Iris pigment epithelial cell (primary cell): ENCODE measurements at regions not wholly inside any gene's neighbourhood (a gene's known extent, or its start where the extent isn't known, plus 50 kb on each side); places are given as distances from the start of the nearest gene placed in this dataset.
A peak's percentile ranks its signal among the peaks of the same experiment; 100 is the strongest.

Experiments used
- DNase-seq: peaks from one replicate; pipeline ENCODE4 v3.0.0-alpha.2; 2011; ENCODE audit warnings: low read depth

DNA sequence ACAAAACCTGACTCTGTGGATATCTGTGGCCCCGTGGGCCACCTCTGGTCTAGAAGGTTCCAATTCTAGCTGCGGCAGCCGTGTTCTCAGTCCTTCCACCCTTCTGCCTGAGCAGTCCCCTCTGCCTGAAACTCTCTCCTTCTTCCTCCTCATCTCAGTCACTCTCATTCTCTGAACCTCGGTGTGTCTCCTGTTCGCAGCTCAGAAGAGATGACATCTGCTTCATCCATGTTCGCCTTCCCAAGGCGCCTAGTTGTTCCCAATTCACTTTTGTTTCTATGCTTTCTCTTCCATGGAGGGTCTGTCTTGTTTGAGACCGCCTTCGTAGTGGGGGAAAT lies 95.5 kb downstream of the CEBPB start:
- no peak for DNase-seq

DNA sequence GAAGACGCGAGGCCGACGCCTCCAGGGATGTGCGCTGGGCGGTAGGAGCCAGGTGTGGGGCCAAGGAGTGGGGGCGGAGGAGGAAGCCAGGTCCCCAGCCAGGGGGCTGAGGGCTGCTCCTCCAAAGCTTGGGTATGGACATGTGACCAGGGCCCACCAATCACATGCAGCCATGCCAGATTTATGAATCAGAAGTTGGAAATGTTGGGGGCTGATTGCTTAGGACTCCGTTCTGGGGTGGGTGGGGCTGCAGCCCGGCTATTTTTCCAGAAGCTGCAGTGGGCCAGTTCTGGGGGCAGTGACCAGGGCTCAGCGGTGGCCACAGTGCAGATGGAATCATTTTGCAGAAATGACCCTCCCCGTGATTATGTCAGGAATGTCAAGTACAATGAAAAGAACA lies 96.0 kb downstream of the CEBPB start:
- DNase-seq: peak; percentile 87

DNA sequence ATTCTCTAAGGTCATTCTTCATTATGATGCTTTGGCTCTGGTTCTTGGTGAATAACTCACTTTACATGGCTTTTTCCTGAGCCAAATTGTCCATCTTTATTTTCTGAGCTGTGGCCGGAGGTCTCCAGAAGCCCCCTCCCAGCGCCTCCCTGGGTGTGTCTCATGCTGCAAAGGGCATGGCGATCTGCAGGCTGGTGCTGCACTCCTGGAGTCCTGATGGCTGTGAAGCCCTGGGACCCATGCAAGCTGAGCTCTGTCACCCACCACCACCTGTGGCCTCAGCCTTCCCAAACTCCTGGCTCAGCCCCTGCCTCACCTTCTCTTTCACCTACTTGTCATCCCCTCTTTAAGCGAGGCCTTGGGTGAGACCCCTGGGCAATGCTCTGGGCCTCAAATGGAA lies 96.9 kb downstream of the CEBPB start:
- DNase-seq: no peak

DNA sequence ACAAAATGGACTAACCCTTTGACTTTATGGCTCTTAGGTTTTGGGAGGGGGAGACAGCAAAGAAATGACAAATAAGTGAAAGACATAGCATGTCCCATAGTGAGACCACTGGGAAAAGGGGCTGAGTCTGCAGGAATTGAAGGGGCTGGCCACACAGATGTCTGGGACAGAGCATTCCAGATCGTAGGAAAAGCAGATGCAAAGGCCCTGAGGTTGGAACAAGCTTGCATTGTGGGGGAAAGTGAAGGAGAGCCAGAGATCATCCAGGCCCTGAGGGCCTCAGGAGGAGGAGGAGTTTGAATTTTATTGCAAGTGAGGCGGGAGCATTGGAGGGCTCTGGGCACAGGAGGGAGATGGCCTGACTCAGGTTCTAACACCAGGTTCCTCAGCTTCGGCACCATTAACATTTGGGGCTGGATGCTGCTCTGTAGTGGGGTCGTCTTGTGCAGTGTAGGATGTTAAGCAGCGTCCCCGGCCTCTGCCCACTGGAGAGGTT lies 97.5 kb downstream of the CEBPB start:
- DNase-seq: no peak

DNA sequence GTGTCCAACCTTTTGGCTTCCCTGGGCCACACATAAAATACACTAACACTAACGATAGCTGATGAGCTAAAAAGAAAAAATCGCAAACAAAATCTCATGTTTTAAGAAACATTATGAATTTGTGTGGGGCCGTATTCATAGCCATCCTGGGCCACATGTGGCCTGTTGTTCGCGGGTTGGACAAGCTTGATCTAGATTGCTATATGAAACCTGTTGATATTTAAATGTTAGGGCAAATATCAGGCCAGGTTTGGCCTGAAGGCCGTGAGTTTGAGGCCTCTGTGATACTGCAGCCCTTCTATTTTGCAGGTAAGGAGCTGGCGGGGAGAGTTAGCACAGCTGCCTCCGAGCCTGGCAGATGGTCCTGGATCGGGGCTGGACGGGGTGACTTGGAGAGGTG lies 99.0 kb downstream of the CEBPB start:
- no peak for DNase-seq

DNA sequence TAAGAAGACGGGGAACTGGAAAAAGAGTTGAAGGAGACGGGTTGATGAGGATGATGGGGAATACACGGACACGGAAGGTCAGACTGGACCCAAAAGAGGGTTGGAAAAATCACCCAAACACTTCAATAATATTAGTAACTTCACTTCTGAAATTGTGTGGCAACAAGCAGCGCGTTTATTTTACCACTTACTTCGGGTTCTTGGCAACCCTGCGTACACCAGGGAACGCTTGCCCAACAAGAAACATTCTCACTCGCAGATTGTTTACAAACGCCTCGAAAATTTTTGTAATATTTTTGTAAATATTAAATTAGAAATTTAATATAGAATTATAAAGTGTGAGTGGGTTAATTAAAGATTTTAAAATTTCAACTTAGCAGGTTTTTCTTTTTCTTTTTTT lies 99.5 kb downstream of the CEBPB start:
- DNase-seq: no peak

DNA sequence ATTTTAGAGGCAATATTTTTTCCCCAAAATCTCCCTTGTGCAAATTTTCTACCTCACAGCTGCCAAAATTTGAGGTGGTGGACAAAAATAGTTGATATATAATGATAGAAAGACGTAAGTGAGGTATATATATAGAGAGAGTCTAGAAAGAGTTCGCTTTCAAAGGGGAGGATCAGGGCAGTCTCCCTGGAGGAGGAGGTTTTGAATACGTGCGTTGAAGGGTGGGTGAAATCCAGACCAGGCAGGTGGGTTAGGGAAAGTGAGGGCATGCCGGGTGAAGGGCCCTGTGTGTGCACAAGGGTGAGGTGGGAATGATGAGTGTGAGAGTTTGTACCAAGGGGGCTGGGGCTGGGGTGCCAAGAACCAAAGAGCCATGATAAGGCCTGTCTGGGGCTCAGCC lies 100.2 kb downstream of the CEBPB start:
- no peak for DNase-seq

DNA sequence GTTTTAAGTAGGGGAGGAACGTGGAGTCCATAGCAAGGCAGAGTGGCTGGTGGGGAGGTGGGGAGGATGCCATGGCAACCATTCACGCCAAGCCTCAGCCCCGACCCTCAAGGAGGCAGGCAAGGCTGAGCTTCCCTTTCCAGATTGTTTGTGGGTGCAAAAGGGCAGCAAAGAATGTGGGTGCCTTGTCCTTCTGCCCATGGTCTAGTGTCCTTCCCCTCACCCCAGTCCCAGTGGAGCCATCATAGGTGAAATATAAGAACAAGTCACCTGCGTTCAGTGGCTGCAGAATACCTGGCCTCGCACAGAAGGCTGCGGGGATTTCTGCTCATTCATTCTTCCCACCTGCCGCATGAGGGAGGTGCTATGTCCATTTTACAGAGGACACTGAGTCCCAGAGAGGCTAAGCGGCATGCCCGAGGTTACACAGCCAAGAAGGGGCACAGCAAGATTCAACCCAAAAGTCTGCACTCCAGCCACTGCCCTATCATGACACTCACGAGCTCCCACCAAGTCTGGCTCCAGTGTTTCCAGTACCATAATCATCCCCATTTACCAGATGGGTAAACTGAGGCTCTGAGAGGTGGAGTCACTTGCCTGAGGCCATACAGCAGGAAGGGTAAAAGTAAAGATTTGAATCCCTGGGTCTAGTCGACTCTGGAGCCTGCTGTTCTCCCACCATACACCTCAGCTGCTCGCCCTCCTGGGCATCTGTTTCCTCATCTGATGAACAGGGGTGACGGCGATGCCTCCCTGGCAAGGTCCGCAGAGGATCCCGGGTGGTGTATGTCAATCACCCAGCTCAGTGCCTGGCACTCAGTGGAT lies 100.8 kb downstream of the CEBPB start:
- DNase-seq: no peak

DNA sequence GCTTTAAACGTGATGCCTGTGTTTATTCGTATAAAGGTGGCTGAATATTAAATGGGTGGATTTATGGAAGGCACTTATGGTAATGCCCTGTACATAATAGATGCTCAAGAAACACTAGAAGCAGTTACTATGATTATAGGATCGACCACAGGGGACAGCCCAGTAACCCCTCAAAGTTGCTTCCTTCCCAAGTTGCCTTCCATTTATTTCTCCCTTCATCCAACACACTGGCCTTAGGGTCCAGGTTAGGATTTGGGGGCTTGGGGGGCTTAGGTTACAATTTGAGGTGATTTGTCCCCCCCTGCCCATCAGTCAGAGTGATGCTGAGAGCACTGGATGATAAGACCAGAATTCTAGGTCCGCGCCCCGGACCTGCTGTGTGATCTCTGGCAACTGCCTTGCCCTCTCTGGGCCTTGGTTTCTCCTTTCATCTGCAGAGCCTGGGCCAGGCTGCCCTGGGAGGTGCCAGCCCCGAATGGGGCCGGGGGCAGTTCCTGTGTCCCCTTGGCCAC lies 101.5 kb downstream of the CEBPB start:
- DNase-seq: no peak

DNA sequence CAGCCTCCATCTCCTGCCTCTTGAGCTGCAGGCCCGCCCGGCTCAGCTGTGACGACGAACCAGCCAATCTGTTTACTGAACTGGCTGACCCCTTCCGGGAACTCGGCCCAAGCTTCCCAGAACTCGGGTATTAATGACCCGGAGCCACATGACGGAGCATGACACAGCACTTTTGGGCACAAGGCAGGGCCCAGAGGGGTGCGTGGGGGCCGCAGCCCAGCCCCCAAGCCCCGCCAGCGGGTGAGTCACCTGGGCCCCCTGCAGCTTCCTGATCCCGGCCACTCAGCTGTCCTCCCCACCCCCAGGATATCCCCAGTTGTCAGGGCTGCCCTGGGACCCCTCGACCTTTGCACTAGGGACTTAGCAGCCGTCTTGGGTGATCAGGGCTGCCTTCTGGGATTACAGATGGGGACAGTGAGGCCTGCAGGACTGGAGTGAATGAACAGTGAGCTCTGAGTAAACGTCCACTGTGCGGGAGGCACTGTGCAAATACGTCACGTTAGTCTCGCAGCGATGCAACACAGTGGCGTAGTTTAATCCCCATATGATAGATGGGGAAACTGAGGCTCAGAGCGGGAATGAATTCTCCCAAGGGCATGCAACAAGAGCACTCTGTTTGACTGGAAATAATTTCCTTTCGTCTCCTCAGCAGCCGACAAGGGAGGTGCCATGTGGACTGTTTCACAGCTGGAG lies 102.1 kb downstream of the CEBPB start:
- peak; percentile 96 for DNase-seq

DNA sequence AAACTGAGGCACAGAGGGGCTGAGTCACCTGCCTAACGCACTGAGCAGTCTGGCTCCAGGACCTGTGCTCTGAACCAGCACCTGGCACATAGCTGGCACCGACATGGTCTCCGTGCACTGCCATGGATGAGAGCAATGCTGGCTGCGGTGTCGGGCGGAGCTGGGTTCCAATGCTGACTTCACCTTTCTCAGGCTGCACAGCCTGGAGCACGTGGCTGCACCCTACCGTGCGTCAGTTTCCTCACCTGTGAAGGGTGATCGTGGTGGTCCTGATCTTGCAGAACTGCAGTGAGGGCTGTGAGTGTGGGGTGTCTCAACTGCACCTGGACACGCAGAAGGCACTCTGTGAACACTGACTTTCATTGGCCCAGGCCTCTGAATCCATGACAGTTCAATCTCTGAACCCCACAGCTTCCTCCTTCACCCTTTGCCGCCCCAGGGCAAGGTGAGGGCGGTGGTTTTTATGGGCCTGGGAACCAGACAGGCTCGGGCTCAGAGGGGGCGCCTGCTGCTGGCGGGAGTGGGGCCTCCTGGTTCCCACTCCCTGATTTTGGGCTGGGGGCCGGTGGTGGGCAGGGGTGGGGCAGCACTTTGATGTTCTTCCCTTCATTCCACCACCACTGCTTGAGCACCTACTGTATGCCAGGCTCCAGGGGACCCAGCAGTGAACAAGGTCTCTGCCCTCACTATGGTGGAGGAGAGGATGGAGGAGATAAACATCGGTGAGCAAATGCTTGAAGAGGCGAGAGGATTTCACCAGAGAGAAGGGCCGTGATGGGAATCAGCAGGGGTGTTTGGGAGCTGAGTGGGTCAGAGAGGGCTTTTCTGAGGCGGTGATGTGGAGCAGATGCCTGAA lies 102.9 kb downstream of the CEBPB start:
- DNase-seq: no peak

DNA sequence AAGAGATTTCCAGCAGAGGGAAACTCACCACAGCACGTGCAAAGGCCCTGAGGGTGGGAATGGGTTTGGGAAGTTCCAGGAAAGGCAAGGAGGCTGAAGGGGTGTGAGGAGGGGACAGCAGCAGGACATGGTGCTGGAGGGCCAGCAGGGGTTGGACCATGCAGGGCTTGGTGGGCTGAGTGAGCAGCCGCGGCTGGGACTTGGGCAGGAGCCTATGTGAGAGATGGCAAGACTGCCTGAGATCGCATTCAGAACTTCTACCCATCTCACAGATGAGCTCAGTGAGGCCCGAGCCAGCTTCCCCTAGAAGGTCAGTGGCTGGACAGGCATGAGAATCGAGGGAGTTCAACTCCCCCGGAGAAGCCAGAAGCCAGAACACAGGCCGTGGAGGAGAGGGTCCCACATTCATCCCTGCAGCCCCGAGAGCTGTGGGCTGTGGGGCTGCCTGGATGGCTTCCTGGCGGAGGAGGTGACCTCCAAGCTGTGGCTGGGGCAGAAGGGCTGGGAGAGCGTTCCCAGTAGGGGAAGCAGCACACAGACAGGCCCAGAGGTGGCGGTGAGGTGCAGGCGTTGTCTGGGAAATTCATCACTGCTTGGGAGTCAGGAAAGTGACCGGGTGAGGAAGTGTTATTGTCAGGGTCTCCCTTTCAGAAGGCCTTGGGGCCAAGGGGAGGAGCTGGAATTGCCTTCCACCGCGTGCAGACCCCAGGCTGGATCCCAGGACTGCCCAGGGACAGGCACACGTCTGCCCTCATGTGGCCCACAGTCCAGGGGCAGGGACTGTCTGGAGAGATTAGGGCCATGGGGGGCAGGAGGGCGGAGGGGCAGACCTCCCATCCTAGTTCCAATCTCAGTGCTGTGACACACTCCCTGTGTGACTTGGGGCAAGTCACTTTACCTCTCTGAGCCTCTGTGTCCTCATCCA lies 103.8 kb downstream of the CEBPB start:
- DNase-seq: no peak

DNA sequence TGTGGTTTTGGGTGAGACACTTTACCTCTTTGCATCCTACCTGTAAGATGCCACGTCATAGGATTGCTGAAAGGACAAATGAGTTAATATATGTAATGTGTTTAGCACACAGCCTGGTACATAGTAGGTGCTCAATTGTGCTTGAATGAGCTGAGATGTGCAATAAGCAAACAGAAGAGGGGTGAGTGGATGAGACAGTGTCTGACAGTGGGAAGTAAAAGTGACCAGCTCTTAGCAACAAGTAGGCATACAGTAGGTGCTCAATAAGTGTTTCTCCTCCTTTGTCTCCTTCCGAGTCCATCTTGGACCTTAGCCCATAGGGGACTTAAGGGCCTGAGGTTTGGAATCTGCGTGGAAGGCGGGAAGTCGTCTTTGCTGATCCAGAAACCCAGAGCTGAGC lies 104.7 kb downstream of the CEBPB start:
- DNase-seq: no peak

DNA sequence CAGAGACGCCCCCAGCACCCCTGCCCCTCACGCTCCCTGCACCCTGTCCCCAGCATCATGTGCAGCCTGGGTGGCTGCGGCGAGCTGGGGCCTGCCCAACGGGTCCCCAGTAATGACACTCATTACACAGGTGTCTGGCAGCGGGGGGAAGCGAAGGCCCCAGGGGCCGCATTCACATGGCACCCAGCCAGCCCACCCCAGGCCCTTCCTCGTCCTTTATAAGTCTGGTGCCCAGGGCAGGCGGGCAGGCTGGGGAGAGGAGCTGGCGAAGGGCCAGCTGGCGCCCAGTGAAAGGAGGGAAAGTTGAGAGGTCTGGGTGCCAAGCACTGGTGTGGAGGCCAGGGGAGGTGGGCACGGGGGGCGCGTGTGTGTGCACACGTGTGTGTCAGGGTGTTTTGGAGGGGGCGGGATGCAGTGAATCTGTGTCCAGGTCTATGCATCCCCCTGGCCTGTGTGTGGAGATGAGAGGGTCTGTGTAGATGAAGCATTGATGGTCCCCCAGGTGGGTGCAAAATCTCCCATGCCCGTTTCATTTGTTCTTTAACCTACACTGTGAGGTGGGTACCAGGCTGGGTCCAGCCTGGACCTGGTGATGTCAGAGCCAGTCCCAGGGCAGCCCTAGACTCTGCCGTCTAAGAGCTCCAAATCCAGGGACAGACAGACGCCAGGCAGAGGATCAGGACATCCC lies 105.3 kb downstream of the CEBPB start:
- DNase-seq: no peak

DNA sequence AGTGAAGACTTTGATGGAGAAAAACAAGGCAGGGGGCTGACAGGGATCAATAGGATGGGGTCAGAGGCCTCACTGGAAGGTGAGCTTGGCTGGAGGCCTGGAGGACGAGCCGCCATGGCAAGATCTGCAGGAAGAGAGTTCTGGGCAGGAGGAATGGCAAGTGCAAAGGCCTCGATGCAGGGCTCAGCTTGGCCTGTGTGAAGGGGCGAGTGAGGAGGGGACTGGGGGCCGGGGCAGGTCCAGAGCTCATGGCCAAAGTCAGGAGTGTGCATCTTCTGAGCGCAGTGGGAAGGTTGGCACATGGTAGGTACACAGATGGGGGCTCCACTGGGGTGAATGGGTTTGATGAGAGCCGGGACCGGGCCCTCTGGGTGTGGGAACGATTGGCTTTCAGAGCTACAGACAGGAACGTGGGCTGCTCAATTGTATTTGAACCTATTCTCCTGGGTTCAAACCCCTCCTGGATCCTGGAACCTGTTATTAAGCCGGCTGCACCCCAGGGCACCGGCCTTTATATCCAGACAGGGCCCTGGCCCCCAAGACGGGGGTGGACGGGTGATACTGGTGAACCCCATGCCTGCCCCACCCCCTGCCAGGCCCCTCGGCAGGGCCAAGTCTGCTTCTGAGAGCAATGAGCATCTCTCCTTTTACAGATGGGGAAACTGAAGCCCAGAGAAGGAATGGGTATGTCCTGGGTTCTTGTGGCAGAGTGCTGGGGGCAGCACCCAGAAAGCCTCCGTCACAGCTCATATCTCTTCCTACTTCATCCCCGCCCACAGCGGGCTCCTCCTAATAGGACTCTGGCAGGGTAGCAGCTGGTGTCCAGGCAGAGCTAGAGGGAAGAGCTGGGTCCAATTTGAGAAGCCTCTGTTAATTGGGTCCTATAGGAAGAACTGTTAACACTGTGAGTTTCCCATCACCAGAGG lies 106.1 kb downstream of the CEBPB start:
- no peak for DNase-seq

DNA sequence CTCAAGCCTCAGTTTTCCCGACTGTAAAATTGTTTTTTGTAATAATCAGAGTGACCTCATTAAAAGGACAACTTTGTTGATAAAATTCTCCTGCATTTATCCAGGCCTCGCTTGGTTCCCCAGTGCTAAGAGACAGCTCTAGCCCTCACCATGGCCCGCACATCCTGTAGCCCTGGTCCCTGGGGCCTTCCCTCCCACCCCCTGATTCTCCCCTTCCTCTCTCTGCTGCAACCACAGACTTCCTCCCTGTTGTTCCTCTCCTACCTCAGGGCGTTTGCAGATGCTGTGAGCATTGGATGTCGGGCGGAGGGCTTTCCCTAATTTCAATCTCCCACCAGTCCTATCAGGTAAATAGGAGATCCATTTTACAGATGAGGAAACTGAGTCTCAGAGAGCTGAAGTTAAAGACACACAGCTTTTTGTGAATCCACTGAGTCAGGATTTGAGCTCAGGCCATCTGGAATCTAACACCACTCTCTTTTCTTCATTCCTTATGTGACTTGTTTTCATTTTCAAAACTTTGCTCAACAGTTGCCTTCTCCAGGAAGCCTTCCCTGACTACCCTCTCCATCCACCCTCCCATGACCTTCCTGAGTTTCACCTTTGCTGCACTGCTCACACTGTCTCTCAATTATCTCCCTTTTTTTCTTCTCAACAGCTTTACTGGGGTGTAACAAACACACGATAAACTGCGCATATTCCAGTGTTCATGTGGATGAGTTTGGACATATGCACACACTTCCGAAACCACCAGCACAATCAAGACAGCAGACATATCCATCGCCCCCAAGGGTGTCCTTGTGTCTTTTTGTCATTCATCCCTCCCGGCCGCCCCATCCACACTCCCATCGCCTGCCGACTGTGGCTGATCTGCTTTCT lies 107.1 kb downstream of the CEBPB start:
- no peak for DNase-seq

DNA sequence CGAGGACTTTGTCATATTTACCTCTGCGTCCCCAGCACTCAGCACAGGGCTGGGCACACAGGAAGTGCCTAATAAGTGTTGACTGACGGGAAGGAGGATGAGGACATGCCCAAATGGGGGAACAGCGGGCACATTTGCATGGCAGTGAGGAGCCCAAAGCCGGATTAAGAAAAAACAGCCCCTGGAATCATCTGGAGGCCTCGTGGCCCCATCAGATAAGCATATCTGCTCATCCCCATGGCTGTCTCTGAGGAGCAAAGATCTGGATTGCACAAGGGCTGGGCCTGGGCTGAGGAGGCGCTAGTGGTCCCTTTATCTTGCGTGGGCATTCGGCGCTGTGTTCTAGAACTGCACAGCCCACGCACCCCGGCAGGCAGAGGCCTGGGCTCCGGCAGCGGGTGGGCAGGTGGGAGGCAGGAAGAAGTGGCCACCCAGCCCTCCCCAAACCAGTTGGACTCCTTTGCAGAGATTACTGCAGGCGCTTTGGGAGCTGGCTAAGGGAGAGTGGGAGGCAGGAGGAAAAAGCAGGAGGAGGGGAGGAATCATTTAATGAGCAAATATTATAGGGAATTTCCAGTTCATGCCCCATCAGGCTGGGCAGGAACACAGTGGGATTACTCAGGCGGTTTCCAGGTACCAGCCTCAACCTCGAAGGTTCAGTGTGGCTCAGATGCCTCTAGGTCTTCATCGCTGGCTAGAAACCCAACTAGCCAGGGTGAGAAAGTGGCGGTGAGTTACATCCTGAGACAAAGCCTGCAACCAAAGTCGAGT lies 108.1 kb downstream of the CEBPB start:
- DNase-seq: no peak

DNA sequence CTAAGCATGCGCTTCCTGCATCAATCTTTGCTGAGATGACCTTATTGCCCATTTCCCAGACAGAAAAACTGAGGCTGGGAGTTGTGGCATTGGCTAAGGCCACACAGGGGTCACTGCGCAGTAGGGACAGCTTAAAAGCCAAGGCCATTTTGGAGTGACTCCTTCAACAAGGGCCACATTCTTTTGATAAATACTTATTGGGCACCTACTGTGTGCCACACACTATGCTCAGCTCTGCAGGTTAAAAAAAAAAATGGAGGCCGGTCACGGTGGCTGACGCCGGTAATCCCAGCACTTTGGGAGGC lies 108.6 kb downstream of the CEBPB start:
- DNase-seq: no peak
